ENCODE measurements at regions not wholly inside any gene's neighbourhood (a gene's known extent, or its start where the extent isn't known, plus 50 kb on each side); places are given as distances from the start of the nearest gene placed in this dataset.

GRCh38 chrX:39630344-39630743 lies 467.4 kb downstream of the BCOR start:
- no peak overlapping the region for H2BK120ac ChIP-seq (ENCODE audit: low read depth, low read length)
- 47% methylated on average over 1 of the region's 2 CpGs for WGBS
- no peak overlapping the region for H3K4me2 ChIP-seq (ENCODE audit: low read length, poor library complexity, severe bottlenecking)
- no peak overlapping the region for H2BK5ac ChIP-seq (ENCODE audit: low read depth, low read length, poor library complexity, severe bottlenecking)
- H3K27me3 ChIP-seq (ENCODE audit: control insufficient read depth in 1 of 2, insufficient read depth in 1 of 2, low read length in 2 of 2): peaks cover 3 to 61% of the 10 kb centered on the region in 2 experiments
- no peak overlapping the region for H3K14ac ChIP-seq (ENCODE audit: low read length in 2 of 2)
- no peak overlapping the region for H2BK15ac ChIP-seq (ENCODE audit: low read depth, poor library complexity, severe bottlenecking)
- H3K79me1 ChIP-seq (replicated peaks; ENCODE audit: low read length, poor library complexity, severe bottlenecking): no peaks in the 10 kb centered on the region
- no peak overlapping the region for H3K27ac ChIP-seq (ENCODE audit: low read length, poor library complexity, severe bottlenecking)
- no peak overlapping the region for H2BK12ac ChIP-seq (ENCODE audit: low read length in 2 of 2)
- DNase-seq: no peak
- H3K18ac ChIP-seq (ENCODE audit: low read depth in 1 of 2, low read length in 2 of 2): no peak overlapping the region
- H3K4me1 ChIP-seq (ENCODE audit: control insufficient read depth, insufficient read depth, low read depth, low read length): no peaks in the 10 kb centered on the region
- H3K36me3 ChIP-seq (ENCODE audit: control insufficient read depth in 1 of 2, insufficient read depth in 2 of 2, low read depth in 1 of 2, low read length in 2 of 2): no peaks in the 10 kb centered on the region
- no peak overlapping the region for H2AK5ac ChIP-seq (ENCODE audit: low read length, severe bottlenecking)
- H4K8ac ChIP-seq (ENCODE audit: low read length): no peak overlapping the region
- no peak overlapping the region for H3K4ac ChIP-seq (ENCODE audit: low read depth in 1 of 2, low read length in 2 of 2)
- no peak overlapping the region for H2AFZ ChIP-seq (ENCODE audit: low read depth, low read length)
- no peak overlapping the region for H4K91ac ChIP-seq (ENCODE audit: low read length)
- H3K4me3 ChIP-seq (ENCODE audit: insufficient read depth in 1 of 2, low read depth in 1 of 2, low read length in 2 of 2): no peak overlapping the region
- no peaks in the 10 kb centered on the region for H3K9me3 ChIP-seq (ENCODE audit: control insufficient read depth, low read length)
- H3K9ac ChIP-seq (ENCODE audit: low read length): no peak overlapping the region
- no peak overlapping the region for H3K23ac ChIP-seq (ENCODE audit: low read length in 2 of 2)

GRCh38 chrX:39631276-39632229 lies 466.2 kb downstream of the BCOR start:
- Histone ChIP-seq H3K27ac (ENCODE audit: low read length, poor library complexity, severe bottlenecking) (no peak overlapping the region), H3K4me1 (ENCODE audit: control insufficient read depth, insufficient read depth, low read depth, low read length) (no peaks in the 10 kb centered on the region), H4K8ac (ENCODE audit: low read length) (no peak overlapping the region), H3K9ac (ENCODE audit: low read length) (no peak overlapping the region), H4K91ac (ENCODE audit: low read length) (no peak overlapping the region), H3K36me3 (ENCODE audit: control insufficient read depth in 1 of 2, insufficient read depth in 2 of 2, low read depth in 1 of 2, low read length in 2 of 2) (no peaks in the 10 kb centered on the region), H2BK5ac (ENCODE audit: low read depth, low read length, poor library complexity, severe bottlenecking) (no peak overlapping the region), H2BK15ac (ENCODE audit: low read depth, poor library complexity, severe bottlenecking) (no peak overlapping the region), H2AFZ (ENCODE audit: low read depth, low read length) (no peak overlapping the region), H2BK12ac (ENCODE audit: low read length in 2 of 2) (no peak overlapping the region), H3K9me3 (ENCODE audit: control insufficient read depth, low read length) (no peaks in the 10 kb centered on the region), H3K14ac (ENCODE audit: low read length in 2 of 2) (no peak overlapping the region), H3K79me1 (replicated peaks; ENCODE audit: low read length, poor library complexity, severe bottlenecking) (no peaks in the 10 kb centered on the region), H3K18ac (ENCODE audit: low read depth in 1 of 2, low read length in 2 of 2) (no peak overlapping the region), H3K4me2 (ENCODE audit: low read length, poor library complexity, severe bottlenecking) (no peak overlapping the region), H3K23ac (ENCODE audit: low read length in 2 of 2) (no peak overlapping the region), H3K4ac (ENCODE audit: low read depth in 1 of 2, low read length in 2 of 2) (no peak overlapping the region), H3K4me3 (ENCODE audit: insufficient read depth in 1 of 2, low read depth in 1 of 2, low read length in 2 of 2) (no peak overlapping the region), H2AK5ac (ENCODE audit: low read length, severe bottlenecking) (no peak overlapping the region), H2BK120ac (ENCODE audit: low read depth, low read length) (no peak overlapping the region), H3K27me3 (ENCODE audit: control insufficient read depth in 1 of 2, insufficient read depth in 1 of 2, low read length in 2 of 2) (peaks cover 3 to 61% of the 10 kb centered on the region in 2 experiments)
- WGBS: 72% methylated on average over 3 of the region's 4 CpGs
- DNase-seq: no peak

- H3K79me1 ChIP-seq (replicated peaks; ENCODE audit: low read length, poor library complexity, severe bottlenecking): no peaks in the 10 kb centered on the region
- no peak overlapping the region for H3K23ac ChIP-seq (ENCODE audit: low read length in 2 of 2)
- no peak overlapping the region for H2AFZ ChIP-seq (ENCODE audit: low read depth, low read length)
- H3K4me3 ChIP-seq (ENCODE audit: insufficient read depth in 1 of 2, low read depth in 1 of 2, low read length in 2 of 2): no peak overlapping the region
- no peak overlapping the region for H3K14ac ChIP-seq (ENCODE audit: low read length in 2 of 2)
- no peak overlapping the region for H4K8ac ChIP-seq (ENCODE audit: low read length)
- no peak overlapping the region for H3K27ac ChIP-seq (ENCODE audit: low read length, poor library complexity, severe bottlenecking)
- no peak overlapping the region for H3K4ac ChIP-seq (ENCODE audit: low read depth in 1 of 2, low read length in 2 of 2)
- H3K4me1 ChIP-seq (ENCODE audit: control insufficient read depth, insufficient read depth, low read depth, low read length): no peaks in the 10 kb centered on the region
- 10% methylated on average over 2 of the region's 2 CpGs for WGBS
- H2BK15ac ChIP-seq (ENCODE audit: low read depth, poor library complexity, severe bottlenecking): no peak overlapping the region
- H2BK120ac ChIP-seq (ENCODE audit: low read depth, low read length): no peak overlapping the region
- H2AK5ac ChIP-seq (ENCODE audit: low read length, severe bottlenecking): no peak overlapping the region
- no peak overlapping the region for H3K4me2 ChIP-seq (ENCODE audit: low read length, poor library complexity, severe bottlenecking)
- no peak overlapping the region for H3K9ac ChIP-seq (ENCODE audit: low read length)
- no peak overlapping the region for H4K91ac ChIP-seq (ENCODE audit: low read length)
- peaks cover 0 to 52% of the 10 kb centered on the region in 2 experiments for H3K27me3 ChIP-seq (ENCODE audit: control insufficient read depth in 1 of 2, insufficient read depth in 1 of 2, low read length in 2 of 2)
- no peak overlapping the region for H2BK12ac ChIP-seq (ENCODE audit: low read length in 2 of 2)
- H2BK5ac ChIP-seq (ENCODE audit: low read depth, low read length, poor library complexity, severe bottlenecking): no peak overlapping the region
- peak; percentile 86 for DNase-seq
- no peaks in the 10 kb centered on the region for H3K36me3 ChIP-seq (ENCODE audit: control insufficient read depth in 1 of 2, insufficient read depth in 2 of 2, low read depth in 1 of 2, low read length in 2 of 2)
- no peak overlapping the region for H3K18ac ChIP-seq (ENCODE audit: low read depth in 1 of 2, low read length in 2 of 2)
- no peaks in the 10 kb centered on the region for H3K9me3 ChIP-seq (ENCODE audit: control insufficient read depth, low read length)
These were observed 464.5 kb downstream of the BCOR start for GRCh38 chrX:39633293-39633692.

- Histone ChIP-seq H2BK120ac (ENCODE audit: low read depth, low read length) (no peak overlapping the region), H2BK15ac (ENCODE audit: low read depth, poor library complexity, severe bottlenecking) (no peak overlapping the region), H3K79me1 (replicated peaks; ENCODE audit: low read length, poor library complexity, severe bottlenecking) (no peaks in the 10 kb centered on the region), H3K4ac (ENCODE audit: low read depth in 1 of 2, low read length in 2 of 2) (no peak overlapping the region), H2AK5ac (ENCODE audit: low read length, severe bottlenecking) (no peak overlapping the region), H2BK5ac (ENCODE audit: low read depth, low read length, poor library complexity, severe bottlenecking) (no peak overlapping the region), H4K91ac (ENCODE audit: low read length) (no peak overlapping the region), H3K9me3 (ENCODE audit: control insufficient read depth, low read length) (peaks cover 9% of the 10 kb centered on the region), H4K8ac (ENCODE audit: low read length) (no peak overlapping the region), H3K9ac (ENCODE audit: low read length) (no peak overlapping the region), H3K14ac (ENCODE audit: low read length in 2 of 2) (no peak overlapping the region), H3K27me3 (ENCODE audit: control insufficient read depth in 1 of 2, insufficient read depth in 1 of 2, low read length in 2 of 2) (peaks cover 0 to 43% of the 10 kb centered on the region in 2 experiments), H3K4me2 (ENCODE audit: low read length, poor library complexity, severe bottlenecking) (no peak overlapping the region), H3K36me3 (ENCODE audit: control insufficient read depth in 1 of 2, insufficient read depth in 2 of 2, low read depth in 1 of 2, low read length in 2 of 2) (no peaks in the 10 kb centered on the region), H2BK12ac (ENCODE audit: low read length in 2 of 2) (no peak overlapping the region), H3K4me1 (ENCODE audit: control insufficient read depth, insufficient read depth, low read depth, low read length) (no peaks in the 10 kb centered on the region), H2AFZ (ENCODE audit: low read depth, low read length) (no peak overlapping the region), H3K4me3 (ENCODE audit: insufficient read depth in 1 of 2, low read depth in 1 of 2, low read length in 2 of 2) (no peak overlapping the region), H3K23ac (ENCODE audit: low read length in 2 of 2) (no peak overlapping the region), H3K27ac (ENCODE audit: low read length, poor library complexity, severe bottlenecking) (no peak overlapping the region), H3K18ac (ENCODE audit: low read depth in 1 of 2, low read length in 2 of 2) (no peak overlapping the region)
- no peak for DNase-seq
- 85% methylated on average over 3 of the region's 3 CpGs for WGBS
These were observed 461.3 kb downstream of the BCOR start for GRCh38 chrX:39636481-39636880.
